ENCODE measurements at regions not wholly inside any gene's neighbourhood (a gene's known extent, or its start where the extent isn't known, plus 50 kb on each side); places are given as distances from the start of the nearest gene placed in this dataset.

- TF ChIP-seq CTCF (conservative IDR thresholded peaks at IDR 0.05 in 1 of 2, IDR thresholded peaks at IDR 0.05 in 1 of 2; ENCODE audit: low read depth in 1 of 2, low read length in 2 of 2) (no peak), EZH2 (IDR thresholded peaks at IDR 0.05; ENCODE audit: low read length, missing control alignments) (no peak)
Observed at GRCh38 chr13:69487576-69487975, 620.0 kb upstream of the ATXN8OS start.

Measured in fibroblast of lung (primary cell).